Fibroblast of the conjunctiva (primary cell): ENCODE measurements at regions not wholly inside any gene's neighbourhood (a gene's known extent, or its start where the extent isn't known, plus 50 kb on each side); places are given as distances from the start of the nearest gene placed in this dataset.

ENCODE experiments used
- DNase-seq: peaks from one replicate; pipeline ENCODE4 v3.0.0-alpha.2; 2010; ENCODE audit warnings: low read depth

DNA sequence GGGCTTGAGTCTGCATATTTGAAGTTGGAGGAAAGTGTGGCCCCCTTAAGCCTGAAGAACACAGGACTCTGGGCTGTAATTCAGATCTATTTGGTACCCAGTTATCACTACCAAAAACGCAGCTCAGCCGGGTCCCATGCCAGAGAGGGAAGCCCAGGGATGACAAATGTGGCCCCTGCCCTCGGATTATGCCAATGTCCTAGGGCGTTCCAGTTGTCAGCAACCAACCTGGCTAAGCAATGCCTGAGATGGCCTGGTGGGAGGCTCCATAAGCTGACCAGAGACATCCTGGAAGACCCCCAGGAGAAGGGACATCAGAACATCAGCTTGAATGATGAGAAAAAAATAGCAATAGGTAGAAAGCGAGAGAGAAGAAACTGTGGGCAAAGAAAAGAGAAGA is 79.6 kb upstream of the UQCRFS1 start:
- DNase-seq = no peak

DNA sequence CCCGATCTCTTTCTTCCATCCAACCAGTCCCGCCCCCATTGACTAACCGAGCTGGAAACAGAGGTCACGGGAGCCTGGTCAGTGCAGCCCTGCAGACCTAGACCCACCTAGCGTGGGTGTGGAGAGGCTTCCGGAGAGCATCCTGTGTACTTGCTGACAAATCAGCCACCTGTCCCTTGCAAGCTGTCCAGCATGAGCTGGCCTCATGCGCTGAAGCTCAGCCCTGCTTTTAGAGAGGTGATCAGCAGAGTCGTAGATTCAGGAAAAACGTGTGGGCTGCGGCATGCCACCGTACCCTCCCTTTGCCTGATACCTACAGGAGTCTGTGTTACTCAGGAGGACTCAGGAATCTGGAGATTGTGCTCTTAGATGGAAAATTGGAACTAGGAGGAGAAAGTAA is 80.3 kb upstream of the UQCRFS1 start:
- DNase-seq = no peak

DNA sequence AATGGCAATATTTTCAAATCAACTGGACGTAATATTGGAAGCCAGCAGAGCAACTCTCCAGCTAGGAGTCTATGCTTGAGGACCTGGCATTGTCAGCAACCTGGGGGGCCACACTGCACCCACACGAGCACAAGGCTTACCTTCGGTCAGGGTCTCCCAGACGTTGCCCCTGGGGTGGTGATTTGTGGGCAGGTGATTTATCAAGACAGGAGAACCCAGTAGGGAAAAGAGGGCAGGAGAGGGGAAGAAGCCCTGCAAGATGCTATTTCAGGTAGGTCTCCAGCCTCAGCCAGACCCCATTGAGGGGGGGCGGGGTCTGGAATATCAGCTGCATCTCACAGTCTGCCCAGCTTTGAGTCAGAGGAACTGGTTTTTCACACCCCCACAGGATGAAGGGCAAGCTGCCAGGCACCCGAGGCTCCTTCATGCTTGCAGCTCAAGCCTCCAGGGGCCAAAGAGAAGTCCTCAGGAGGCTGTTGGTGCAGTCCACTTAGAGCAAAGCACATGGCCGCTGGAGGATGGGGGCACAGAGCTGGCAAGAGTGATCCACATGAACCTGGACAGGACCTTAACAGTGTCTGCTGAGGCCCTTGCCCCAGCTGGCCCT is 80.9 kb upstream of the UQCRFS1 start:
- DNase-seq = no peak

DNA sequence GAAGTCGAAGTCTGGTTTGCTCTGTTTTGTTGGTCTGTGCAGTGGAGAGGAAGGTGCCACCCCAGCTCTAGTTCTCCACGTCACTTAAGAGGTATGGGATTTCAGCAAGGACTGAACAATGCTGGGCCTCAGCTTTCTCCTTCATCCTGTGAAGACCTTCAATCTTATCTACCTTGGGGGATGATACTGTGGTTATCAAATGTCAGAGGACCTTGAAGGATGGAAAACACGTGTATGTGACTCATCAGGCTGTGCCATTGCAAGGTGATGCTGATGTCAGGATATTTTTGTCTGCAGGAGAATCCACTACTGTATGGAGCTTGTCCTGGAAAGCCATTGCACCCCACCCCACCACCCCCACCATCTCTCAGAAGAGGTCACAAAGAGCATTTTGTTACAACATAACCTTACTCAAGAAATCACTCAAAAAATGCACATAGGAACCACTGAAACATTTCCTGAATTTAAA is 81.4 kb upstream of the UQCRFS1 start:
- DNase-seq = no peak

DNA sequence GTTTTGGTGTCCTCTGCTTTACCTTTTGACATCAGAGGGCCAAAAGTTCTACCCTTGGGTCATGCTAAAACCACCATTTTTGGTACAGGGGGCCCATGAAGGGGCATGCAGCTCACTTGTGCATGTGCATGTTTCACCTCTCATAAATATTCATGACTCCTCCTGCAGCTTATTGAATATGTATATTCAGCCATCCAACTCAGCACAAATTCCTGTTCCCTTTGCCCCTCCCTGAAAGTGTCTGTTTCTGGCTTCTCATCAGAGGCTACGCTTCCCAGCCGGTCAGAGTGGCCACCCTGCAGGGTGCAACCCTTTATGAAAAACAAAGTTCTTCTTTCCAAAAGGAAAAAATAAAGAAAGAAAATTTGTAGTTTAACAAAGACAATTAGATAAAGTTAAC is 82.3 kb upstream of the UQCRFS1 start:
- DNase-seq = no peak

DNA sequence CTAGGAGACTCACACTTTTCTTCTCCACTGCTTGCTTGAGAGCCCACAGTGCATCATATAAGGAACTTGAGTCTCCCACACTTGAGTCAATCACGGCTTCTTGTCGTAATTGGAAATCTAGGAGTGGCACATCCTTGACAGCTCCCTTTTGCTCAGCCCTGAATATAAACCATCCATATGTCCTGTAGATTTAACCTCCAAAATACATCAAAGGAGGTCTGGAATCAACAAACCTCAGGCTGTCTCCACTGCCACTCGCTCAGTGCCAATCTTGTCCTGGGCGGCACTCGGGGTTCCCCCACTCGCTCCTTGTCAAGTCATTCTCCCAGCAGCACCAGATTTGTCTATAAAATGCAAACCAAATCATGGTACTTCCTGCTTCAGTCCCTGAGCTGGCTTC is 84.4 kb upstream of the UQCRFS1 start:
- no peak for DNase-seq

DNA sequence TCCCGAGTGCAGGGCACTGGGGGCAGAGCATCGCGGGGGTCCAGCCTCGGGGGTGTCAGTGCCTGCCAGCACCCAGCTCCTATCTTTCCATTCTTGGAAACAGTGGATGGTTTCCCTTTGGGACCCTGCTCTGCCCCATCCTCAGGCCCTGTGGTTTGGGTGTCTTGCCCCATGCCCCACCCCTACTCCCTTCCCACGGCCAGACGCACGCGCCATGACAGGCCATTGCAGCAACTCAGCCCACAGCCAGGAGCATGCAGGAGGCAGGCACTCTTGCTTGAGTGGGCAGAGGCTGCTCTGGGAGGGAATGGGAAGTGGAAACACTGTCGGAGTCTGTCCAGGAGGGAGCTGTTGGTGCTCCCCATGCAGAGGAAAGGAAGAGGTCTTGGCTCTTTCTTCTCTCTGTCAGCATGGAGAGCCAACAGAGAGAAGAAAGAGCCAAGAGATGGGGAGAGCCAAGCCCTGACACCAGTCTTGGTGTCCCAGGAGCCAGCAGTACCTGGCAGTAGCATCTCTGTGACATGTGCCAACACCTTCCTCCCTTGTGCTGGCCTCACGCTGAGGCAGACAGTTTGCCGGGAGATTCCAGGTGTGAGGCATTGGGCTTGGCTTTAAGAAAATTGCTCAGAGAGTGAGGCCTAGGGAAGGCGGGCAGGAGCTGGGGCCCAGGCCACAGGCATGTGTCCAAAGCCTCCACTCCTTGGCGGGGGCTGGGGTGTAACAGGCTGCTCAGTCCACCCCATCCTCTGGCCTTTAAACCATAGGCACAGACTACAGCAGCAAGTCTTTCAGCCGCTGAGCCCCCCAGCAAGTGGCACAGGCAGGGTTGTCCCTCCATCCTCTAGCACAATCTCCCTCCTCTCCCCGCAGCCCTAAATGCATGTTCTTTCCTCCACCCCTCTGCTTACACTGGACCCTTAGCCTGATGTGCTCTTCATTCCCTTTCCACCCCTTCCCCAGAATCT is 86.7 kb upstream of the UQCRFS1 start:
- no peak for DNase-seq

DNA sequence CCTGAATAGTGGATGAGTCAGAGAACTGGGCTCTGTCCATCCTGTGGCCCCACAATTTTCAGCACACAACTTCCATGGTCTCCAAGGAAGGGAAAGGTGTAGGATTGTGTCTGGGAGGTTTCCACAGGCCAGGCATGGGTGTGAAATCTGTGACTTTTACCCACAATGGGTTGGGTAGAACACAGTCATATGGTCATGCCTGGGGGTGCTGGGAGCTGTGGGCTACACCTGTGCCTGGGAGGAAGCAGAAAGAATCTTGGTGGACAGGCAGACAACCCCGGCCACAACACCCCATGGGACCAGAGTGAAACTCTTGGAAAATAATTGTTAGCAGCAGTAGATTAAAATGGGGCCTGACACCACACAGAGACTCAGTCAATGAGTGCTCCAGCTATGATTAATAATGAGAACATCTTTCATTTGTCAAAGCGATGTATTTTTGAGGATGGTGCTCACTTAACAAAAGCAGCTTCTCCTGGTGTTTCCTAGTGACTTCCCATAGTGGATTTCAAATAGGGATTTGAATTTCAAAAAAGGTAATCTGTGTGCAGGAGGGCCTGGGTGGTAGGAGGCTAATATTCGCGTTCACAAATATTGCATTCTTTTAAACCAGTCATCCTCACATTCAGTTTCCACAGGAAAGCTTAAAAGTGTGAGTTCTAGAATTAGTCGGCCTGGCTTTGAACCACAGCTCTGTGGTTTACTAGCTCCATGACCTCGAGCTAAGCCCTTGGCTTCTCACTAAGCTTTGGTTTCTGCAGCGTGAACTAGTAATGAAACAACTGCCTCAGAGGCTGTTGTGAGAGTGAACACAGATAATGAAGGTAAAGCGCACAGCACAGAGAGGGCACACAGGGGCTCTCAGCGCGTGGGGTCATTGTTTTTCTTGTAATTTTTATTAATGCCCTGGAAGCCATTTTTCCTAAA is 89.3 kb upstream of the UQCRFS1 start:
- no peak for DNase-seq

DNA sequence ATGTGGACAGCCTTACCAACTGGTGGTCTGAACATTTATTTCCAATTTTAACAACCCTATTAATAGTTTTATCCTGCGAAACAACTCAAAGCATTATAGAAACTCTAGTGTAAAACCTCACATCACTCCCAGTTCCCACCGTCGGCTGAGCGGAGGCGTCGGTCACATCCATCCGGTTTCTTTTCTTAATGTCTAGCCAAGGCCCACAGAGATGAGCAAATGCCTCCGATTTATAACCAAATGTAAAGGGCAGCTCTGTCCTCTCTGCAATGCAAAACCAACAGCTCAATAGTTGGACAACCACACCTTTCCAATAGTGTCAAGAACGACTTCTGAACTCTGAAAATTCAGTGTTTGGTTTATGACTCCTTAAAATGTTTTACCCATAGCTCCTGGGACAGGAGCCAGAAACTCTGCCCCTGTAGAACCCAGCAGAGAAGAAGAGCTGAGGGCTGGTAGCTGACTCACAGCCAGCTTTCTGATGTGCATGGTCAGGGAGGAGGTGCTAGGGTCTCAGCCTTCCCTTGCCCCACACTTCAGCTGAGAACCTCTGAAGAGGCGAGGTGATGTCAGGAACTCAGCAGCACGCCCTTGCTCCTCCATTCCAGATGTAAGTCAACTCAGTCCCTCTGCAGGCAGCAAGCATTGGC is 90.2 kb upstream of the UQCRFS1 start:
- no peak for DNase-seq

DNA sequence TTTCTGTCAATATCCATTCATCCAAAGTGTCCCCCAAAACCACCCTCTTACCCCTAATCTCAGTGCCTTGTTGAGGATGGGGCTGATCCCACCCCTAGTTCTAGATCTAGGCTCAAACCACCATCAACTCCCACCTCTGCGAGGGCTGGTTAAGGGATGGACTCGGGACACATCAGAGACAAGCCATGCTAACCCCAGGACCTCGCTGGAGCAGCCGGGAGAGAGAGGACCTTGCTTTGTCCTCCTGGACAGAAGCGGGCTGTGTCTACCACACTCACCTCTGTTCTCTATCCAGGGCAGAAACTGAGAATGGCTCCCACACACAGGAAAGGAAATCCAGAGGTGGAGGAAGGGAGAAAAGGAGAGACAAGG is 90.8 kb upstream of the UQCRFS1 start:
- no peak for DNase-seq

DNA sequence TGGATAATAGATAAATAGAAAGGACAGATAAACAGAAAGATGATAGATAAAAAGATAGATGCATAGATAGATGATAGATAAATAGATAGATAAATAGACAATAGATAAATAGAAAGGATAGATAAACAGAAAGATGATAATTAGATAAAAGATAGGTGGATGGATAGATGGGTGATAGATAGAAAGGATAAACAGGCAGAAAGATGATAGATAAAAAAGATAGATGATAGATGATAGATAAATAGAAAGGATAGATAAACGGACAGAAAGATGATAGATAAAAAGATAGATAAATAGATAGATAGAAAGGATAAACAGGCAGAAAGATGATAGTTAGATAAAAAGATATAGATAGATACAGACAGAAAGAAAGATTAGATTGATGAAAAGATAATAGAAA is 92.3 kb upstream of the UQCRFS1 start:
- DNase-seq = no peak

DNA sequence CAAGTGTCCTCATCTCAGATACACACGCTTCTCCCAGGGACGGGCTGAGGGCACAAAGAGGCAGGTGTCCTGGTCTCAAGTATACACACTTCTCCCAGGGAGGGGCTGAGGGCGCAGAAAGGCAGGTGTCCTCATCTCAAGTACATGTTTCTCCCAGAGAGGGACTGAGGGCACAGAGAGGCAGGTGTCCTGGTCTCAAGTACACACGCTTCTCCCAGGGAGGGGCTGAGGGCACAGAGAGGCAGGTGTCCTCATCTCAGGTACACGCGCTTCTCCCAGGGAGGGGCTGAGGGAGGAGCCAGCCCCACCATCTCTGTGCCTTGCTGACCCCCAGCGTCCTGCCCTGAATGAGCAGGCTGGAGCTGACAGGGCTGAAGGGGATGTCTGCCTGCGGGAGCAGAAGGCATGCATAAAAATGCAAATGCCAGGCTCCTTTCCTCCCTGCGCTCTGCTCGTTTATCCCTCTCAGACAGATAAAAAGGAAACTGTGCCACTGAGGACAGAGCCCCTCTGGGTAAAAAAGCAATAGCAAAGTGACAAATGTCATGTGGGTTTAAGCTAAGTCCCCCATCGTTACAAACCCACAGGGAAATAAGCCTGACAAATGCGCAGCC is 96.1 kb upstream of the UQCRFS1 start:
- no peak for DNase-seq

DNA sequence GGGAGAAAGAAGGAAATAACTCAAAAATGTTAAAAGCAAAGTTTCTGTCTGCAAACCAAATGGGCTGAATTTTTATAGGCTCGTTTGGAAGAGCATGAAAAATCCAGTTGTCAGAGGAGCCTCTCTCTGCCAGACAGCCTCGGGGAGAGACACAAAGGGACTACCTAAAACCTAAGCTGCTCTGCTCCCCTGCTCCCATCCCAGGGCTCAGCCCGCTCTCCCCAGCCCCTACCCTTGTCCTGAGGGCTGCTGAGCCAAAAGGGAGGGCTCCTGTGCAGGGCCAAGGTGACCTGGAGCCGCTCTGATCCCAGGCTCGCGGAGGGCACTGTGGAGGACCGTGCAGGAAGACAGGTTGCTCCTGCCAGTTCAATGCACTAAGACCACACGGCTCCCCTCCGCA is 96.7 kb upstream of the UQCRFS1 start:
- no peak for DNase-seq

DNA sequence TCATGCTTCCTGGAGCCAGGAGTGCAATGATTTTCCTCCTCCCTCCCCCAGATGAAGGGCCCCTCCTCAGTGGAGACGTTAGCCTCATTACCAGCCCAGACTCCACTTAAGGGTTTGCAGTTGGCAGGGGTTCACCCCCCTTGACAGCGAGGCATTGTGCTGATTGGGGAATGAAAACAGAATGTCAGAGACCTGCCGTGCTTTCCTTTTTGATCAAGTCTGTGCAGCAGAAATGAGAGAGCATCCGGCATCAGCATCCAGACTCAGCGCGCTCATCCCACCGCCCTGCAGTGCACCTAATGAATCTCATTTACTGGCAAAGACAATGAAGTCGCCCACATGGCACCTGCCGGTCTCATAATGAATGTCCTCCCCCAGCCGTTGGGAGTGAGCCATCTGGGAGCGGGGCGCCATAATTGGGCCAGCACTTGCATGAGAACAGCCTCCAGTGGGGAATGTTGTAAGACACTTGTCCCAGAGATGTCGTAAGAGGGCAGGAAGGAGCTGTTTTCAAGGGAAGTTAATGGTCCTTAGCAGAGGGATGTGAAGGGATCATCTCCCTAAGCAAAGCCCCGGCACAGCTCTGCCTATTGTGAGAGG is 98.3 kb upstream of the UQCRFS1 start:
- no peak for DNase-seq

DNA sequence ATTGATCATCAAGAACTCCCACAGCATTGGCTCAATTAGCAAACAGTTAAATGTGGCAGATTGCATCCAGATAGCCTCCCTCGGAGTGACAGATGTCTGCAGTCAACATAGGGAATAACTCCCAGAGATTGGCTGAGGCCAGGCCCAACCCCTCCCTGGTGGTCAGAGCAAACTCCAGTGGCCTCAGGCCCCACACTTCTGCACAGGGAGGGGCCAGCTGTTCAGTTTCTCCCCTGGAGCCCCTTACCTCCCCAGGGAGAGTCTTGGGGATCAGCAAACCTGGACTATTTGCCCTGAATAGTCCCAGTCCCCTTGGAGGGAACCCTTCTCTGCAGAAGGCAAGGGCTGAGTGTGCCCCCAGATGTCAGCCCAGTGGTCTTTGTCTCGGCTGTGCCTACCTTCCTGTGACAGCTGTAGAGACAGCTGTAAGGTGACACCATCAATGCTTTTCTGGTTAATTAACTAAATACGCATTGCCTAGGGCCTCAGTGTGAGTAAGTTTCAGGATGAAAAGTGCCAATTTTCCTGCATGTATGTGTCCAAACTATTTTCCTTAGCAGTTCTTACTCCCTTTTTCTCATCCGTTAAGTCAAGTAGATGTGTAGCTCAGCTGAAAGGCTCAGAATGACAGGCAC is 102.7 kb upstream of the UQCRFS1 start:
- DNase-seq = no peak

DNA sequence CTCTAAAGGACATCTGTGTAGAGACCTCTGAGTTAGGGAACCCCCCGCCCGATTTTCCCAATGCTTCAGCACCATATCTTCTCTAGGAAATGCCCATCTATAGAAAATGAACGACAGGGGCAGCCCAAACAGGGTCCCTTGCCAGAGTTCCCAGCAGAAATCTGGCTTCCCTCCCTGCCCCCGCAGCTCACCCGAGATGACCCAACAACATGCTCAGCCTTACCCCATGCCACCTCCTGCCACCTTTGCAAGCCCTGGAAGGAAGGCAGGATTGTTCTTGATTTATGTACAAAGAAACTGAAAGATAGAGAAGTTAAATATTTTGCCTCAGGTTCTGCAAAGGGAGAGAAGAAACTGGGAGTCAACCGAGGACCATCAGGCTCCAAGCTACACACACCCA is 105.6 kb upstream of the UQCRFS1 start:
- DNase-seq = no peak

DNA sequence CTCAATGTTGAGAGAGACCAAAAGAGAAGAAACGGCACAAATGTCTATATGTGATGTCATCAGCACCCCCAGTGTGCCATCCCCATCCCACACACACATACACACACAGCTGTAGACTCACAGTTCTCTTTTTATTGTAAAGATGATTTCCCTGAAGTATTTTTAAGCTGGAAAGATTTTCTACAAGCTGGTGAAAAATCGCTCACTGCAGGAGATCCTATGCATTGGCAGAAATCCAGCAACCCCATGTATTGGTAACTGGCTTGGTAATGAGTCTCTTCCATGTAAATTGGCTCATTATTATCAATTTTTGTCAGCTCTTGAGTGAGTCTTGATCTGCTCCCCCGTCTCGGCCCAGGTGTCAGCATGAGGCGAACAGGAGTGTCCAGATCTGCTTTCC is 107.1 kb upstream of the UQCRFS1 start:
- no peak for DNase-seq

DNA sequence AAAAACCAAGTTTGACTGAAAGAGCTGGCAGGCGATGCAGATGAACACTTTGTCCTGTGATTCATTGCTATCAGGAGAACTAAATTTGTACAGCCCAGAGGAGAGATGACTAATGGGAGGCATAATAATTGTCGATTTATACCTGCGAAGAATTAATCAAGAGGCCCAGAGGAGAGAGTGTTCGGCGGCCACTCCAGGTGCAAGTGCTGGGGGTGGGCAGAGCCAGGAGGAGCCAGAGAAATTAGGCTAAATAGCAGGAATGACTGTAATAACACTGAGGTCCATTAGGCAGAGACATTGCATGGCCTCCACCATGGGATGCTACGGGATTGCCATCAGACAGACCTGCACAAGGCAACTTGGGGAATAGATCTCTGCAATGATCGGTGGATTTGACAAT is 107.7 kb upstream of the UQCRFS1 start:
- DNase-seq = no peak

DNA sequence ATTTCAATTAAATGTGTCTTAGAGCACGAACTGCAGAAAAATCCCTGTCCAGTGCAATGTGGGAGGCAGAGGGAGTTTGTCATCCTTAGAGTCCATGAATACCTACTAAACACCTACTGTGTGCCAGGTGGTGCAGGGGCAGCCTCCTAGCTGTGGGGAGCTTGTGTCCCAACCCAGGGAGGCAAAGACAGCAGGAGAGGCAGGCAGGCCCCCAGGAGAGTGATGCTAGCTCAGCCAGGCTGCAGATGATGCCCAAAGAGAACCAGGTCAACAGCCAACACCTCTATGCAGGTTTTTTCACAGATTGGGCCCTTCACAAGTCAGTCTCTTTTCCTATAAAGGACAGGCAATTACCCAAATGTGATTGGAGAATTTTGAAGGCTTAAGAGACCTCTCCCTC is 108.2 kb upstream of the UQCRFS1 start:
- no peak for DNase-seq

DNA sequence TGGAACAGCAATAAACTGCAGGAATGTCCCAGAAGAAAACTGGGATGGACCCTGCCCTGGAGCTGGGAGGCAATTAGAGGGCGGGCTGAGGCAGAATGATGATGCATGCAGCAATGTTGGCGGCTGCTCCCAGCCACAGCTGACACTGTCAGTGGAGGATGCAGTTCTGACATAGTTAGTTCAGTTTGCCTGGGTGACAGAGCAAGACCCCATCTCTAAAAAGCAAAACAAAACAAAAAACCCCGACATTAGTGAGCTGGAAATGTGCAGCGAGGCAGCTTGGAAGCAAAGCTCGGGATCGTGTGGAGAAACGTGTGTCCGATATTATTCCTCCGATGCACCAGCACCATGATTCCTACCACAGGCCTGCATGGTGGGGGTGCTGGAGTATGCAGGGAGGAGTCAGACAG is 110.1 kb upstream of the UQCRFS1 start:
- no peak for DNase-seq
